ENCODE measurements at regions not wholly inside any gene's neighbourhood (a gene's known extent, or its start where the extent isn't known, plus 50 kb on each side); places are given as distances from the start of the nearest gene placed in this dataset.

- H3K4me1 ChIP-seq (ENCODE audit: insufficient read depth, low read length): peaks cover 54% of the 10 kb centered on the region
- H3K9me3 Mint-ChIP-seq: no peaks in the 10 kb centered on the region
- peaks cover 46 to 61% (median 60%) of the 10 kb centered on the region in 3 donors for H3K4me1 Mint-ChIP-seq
- POLR2A ChIA-PET: no interaction called here
- H3K36me3 ChIP-seq (ENCODE audit: insufficient read depth, low read length): no peaks in the 10 kb centered on the region
- H3K27me3 Mint-ChIP-seq: peaks cover 0 to 4% of the 10 kb centered on the region in 2 donors
- H3K4me3 ChIP-seq (ENCODE audit: low read length): no peak overlapping the region
- peaks cover 0 to 6% (median 0%) of the 10 kb centered on the region in 3 donors for H3K36me3 Mint-ChIP-seq
- no peaks in the 10 kb centered on the region for H3K27me3 ChIP-seq (ENCODE audit: insufficient read depth, low read length, poor library complexity, severe bottlenecking)
- H3K9me3 ChIP-seq (ENCODE audit: low read length): no peaks in the 10 kb centered on the region
- CTCF ChIA-PET: interaction anchor here (0.7 kb wide), 1 partner anchor 10 kb away, joined by 3 read pairs; no protein-coding TSS in a partner anchor
- no peak overlapping the region for H3K27ac ChIP-seq (ENCODE audit: low read depth, low read length)
- H3K4me3 Mint-ChIP-seq: peak overlapping the region in 5 of 7 donors; percentile 37 to 69 (median 53)
- peak overlapping the region in 7 of 8 donors; percentile 21 to 90 (median 79) for H3K27ac Mint-ChIP-seq
- DNase-seq: peak in 2 of 5 donors; percentile 29 to 65
Observed at GRCh38 chr13:40480012-40480914, 186.2 kb downstream of the FOXO1 start.

- no peaks in the 10 kb centered on the region for H3K36me3 ChIP-seq (ENCODE audit: insufficient read depth, low read length)
- H3K27ac Mint-ChIP-seq: peak overlapping the region; percentile 51 to 90 (median 78)
- H3K27me3 Mint-ChIP-seq: peaks cover 0 to 4% of the 10 kb centered on the region in 2 donors
- ChIA-PET POLR2A (interaction anchor here (0.6 to 1.0 kb wide), 2 partner anchors 92 to 576 kb away, joined by 3 to 5 read pairs; no protein-coding TSS in a partner anchor), CTCF (interaction anchor here (0.7 kb wide), 1 partner anchor 9 kb away, joined by 3 read pairs; no protein-coding TSS in a partner anchor)
- H3K36me3 Mint-ChIP-seq: peaks cover 0 to 1% (median 0%) of the 10 kb centered on the region in 3 donors
- H3K4me3 Mint-ChIP-seq: peak overlapping the region in 5 of 7 donors; percentile 37 to 72 (median 53)
- no peaks in the 10 kb centered on the region for H3K9me3 Mint-ChIP-seq
- H3K27ac ChIP-seq (ENCODE audit: low read depth, low read length): no peak overlapping the region
- H3K27me3 ChIP-seq (ENCODE audit: insufficient read depth, low read length, poor library complexity, severe bottlenecking): no peaks in the 10 kb centered on the region
- peaks cover 47 to 64% (median 63%) of the 10 kb centered on the region in 3 donors for H3K4me1 Mint-ChIP-seq
- peaks cover 58% of the 10 kb centered on the region for H3K4me1 ChIP-seq (ENCODE audit: insufficient read depth, low read length)
- DNase-seq: no peak
- H3K4me3 ChIP-seq (ENCODE audit: low read length): no peak overlapping the region
- H3K9me3 ChIP-seq (ENCODE audit: low read length): no peaks in the 10 kb centered on the region
Observed at GRCh38 chr13:40480915-40481516, 185.4 kb downstream of the FOXO1 start.

GRCh38 chr13:40483601-40484000, 182.8 kb downstream of the FOXO1 start:
- H3K27ac ChIP-seq (ENCODE audit: low read depth, low read length): no peak overlapping the region
- no peaks in the 10 kb centered on the region for H3K36me3 ChIP-seq (ENCODE audit: insufficient read depth, low read length)
- Mint-ChIP-seq H3K4me1 (peaks cover 59 to 85% (median 81%) of the 10 kb centered on the region in 3 donors), H3K9me3 (no peaks in the 10 kb centered on the region), H3K4me3 (peak overlapping the region in 4 of 7 donors; percentile 69 to 79 (median 71)), H3K27me3 (peaks cover 0 to 2% of the 10 kb centered on the region in 2 donors), H3K36me3 (no peaks in the 10 kb centered on the region), H3K27ac (peak overlapping the region; percentile 75 to 98 (median 97))
- H3K4me3 ChIP-seq (ENCODE audit: low read length): peak overlapping the region; percentile 4
- no peaks in the 10 kb centered on the region for H3K9me3 ChIP-seq (ENCODE audit: low read length)
- ChIA-PET POLR2A (no interaction called here), CTCF (interaction anchor here (0.8 to 1.0 kb wide), 2 partner anchors 52 to 199 kb away, joined by 3 read pairs; no protein-coding TSS in a partner anchor)
- H3K4me1 ChIP-seq (ENCODE audit: insufficient read depth, low read length): peaks cover 77% of the 10 kb centered on the region
- H3K27me3 ChIP-seq (ENCODE audit: insufficient read depth, low read length, poor library complexity, severe bottlenecking): no peaks in the 10 kb centered on the region
- DNase-seq: no peak

- ChIA-PET POLR2A (interaction anchor here (0.6 kb wide), 1 partner anchor 152 kb away, joined by 5 read pairs; no protein-coding TSS in a partner anchor), CTCF (interaction anchor here (0.8 to 2.1 kb wide), 3 partner anchors 51 to 198 kb away, joined by 3 to 7 read pairs (median 3); no protein-coding TSS in a partner anchor)
- Histone ChIP-seq H3K4me3 (ENCODE audit: low read length) (peak overlapping the region; percentile 6), H3K27ac (ENCODE audit: low read depth, low read length) (no peak overlapping the region), H3K9me3 (ENCODE audit: low read length) (no peaks in the 10 kb centered on the region), H3K27me3 (ENCODE audit: insufficient read depth, low read length, poor library complexity, severe bottlenecking) (no peaks in the 10 kb centered on the region), H3K36me3 (ENCODE audit: insufficient read depth, low read length) (no peaks in the 10 kb centered on the region), H3K4me1 (ENCODE audit: insufficient read depth, low read length) (peaks cover 84% of the 10 kb centered on the region)
- H3K4me1 Mint-ChIP-seq: peaks cover 60 to 91% (median 88%) of the 10 kb centered on the region in 3 donors
- H3K27me3 Mint-ChIP-seq: peaks cover 0 to 2% of the 10 kb centered on the region in 2 donors
- H3K36me3 Mint-ChIP-seq: no peaks in the 10 kb centered on the region
- peak in 1 of 5 donors; percentile 21 for DNase-seq
- H3K4me3 Mint-ChIP-seq: peak overlapping the region; percentile 34 to 79 (median 69)
- H3K27ac Mint-ChIP-seq: peak overlapping the region; percentile 75 to 98 (median 97)
- H3K9me3 Mint-ChIP-seq: no peaks in the 10 kb centered on the region
Observed at GRCh38 chr13:40484101-40484800, 182.2 kb downstream of the FOXO1 start.

- H3K4me1 Mint-ChIP-seq: peaks cover 67 to 97% (median 95%) of the 10 kb centered on the region in 3 donors
- H3K27me3 ChIP-seq (ENCODE audit: insufficient read depth, low read length, poor library complexity, severe bottlenecking): no peaks in the 10 kb centered on the region
- H3K27ac ChIP-seq (ENCODE audit: low read depth, low read length): no peak overlapping the region
- no peaks in the 10 kb centered on the region for H3K36me3 ChIP-seq (ENCODE audit: insufficient read depth, low read length)
- peak overlapping the region; percentile 6 for H3K4me3 ChIP-seq (ENCODE audit: low read length)
- H3K4me1 ChIP-seq (ENCODE audit: insufficient read depth, low read length): peaks cover 90% of the 10 kb centered on the region
- ChIA-PET POLR2A (interaction anchor here (0.6 to 1.2 kb wide), 2 partner anchors 9 to 152 kb away, joined by 5 to 9 read pairs; no protein-coding TSS in a partner anchor), CTCF (interaction anchor here (2.1 kb wide), 1 partner anchor 96 kb away, joined by 7 read pairs; no protein-coding TSS in a partner anchor)
- DNase-seq: peak in 1 of 5 donors; percentile 22
- H3K9me3 ChIP-seq (ENCODE audit: low read length): no peaks in the 10 kb centered on the region
- H3K27ac Mint-ChIP-seq: peak overlapping the region; percentile 75 to 98 (median 97)
- H3K36me3 Mint-ChIP-seq: no peaks in the 10 kb centered on the region
- no peaks in the 10 kb centered on the region for H3K9me3 Mint-ChIP-seq
- peak overlapping the region in 6 of 7 donors; percentile 44 to 79 (median 71) for H3K4me3 Mint-ChIP-seq
- H3K27me3 Mint-ChIP-seq: peaks cover 0 to 3% of the 10 kb centered on the region in 2 donors
Observed at GRCh38 chr13:40484974-40485373, 181.5 kb downstream of the FOXO1 start.

GRCh38 chr13:40485611-40486517, 180.6 kb downstream of the FOXO1 start:
- no peaks in the 10 kb centered on the region for H3K36me3 Mint-ChIP-seq
- peaks cover 0 to 4% of the 10 kb centered on the region in 2 donors for H3K27me3 Mint-ChIP-seq
- Histone ChIP-seq H3K4me1 (ENCODE audit: insufficient read depth, low read length) (peaks cover 89% of the 10 kb centered on the region), H3K36me3 (ENCODE audit: insufficient read depth, low read length) (no peaks in the 10 kb centered on the region), H3K4me3 (ENCODE audit: low read length) (peak overlapping the region; percentile 43), H3K27ac (ENCODE audit: low read depth, low read length) (peak overlapping the region; percentile 52), H3K9me3 (ENCODE audit: low read length) (no peaks in the 10 kb centered on the region), H3K27me3 (ENCODE audit: insufficient read depth, low read length, poor library complexity, severe bottlenecking) (no peaks in the 10 kb centered on the region)
- no peaks in the 10 kb centered on the region for H3K9me3 Mint-ChIP-seq
- ChIA-PET CTCF (interaction anchor here (0.6 to 2.1 kb wide), 6 partner anchors 9 to 283 kb away, joined by 3 to 7 read pairs (median 4); no protein-coding TSS in a partner anchor), POLR2A (interaction anchor here (0.6 to 1.2 kb wide), 11 partner anchors 9 to 687 kb away, joined by 3 to 9 read pairs (median 5); partner anchors contain the start of gene FOXO1)
- peak overlapping the region; percentile 75 to 98 (median 97) for H3K27ac Mint-ChIP-seq
- peak overlapping the region; percentile 3 to 79 (median 73) for H3K4me3 Mint-ChIP-seq
- peaks cover 65 to 95% (median 94%) of the 10 kb centered on the region in 3 donors for H3K4me1 Mint-ChIP-seq
- peak; percentile 45 to 89 (median 85) for DNase-seq

Measured in CD8-positive, alpha-beta memory T cell (primary cell).